Peyer's patch (tissue), 4 donors: ENCODE measurements at regions not wholly inside any gene's neighbourhood (a gene's known extent, or its start where the extent isn't known, plus 50 kb on each side); places are given as distances from the start of the nearest gene placed in this dataset.

Experiments
- CTCF ChIP-seq, 6 experiments: fragments of 450-650 bp in 4 of 6; fragments of 200-600 bp in 2 of 6; sonication (generic) in 1 of 6; IDR thresholded peaks; one replicate each; pipeline ENCODE4 v1.5.1; 2017 to 2019; ENCODE audit warnings: antibody characterized with exemption in 6 of 6, mild to moderate bottlenecking in 3 of 6, moderate library complexity in 1 of 6
- POLR2A ChIP-seq, 2 donors: fragments of 450-650 bp; IDR thresholded peaks; one replicate each; pipeline ENCODE4 v1.5.1; 2017; ENCODE audit warnings: antibody characterized with exemption in 2 of 2, mild to moderate bottlenecking in 2 of 2, moderate library complexity in 2 of 2

- TF ChIP-seq POLR2A (IDR thresholded peaks at IDR 0.05) (no peak), CTCF (IDR thresholded peaks at IDR 0.05) (no peak)
These were observed 633.1 kb downstream of the GRXCR1 start for GRCh38 chr4:43525646-43526045.
